Endothelial cell of umbilical vein (primary cell): ENCODE measurements at regions not wholly inside any gene's neighbourhood (a gene's known extent, or its start where the extent isn't known, plus 50 kb on each side); places are given as distances from the start of the nearest gene placed in this dataset.

Experiments used
- BruUV-seq: library from RNA; stranded (reverse); fragments of 400-500 nt; replicated peaks from 2 replicates; lab custom pipeline; 2021; lab: Mats Ljungman, UMichigan
- CTCF ChIA-PET: fragments of 300-600, 350-600 bp; sonication (Branson Sonifier 250); formaldehyde crosslinking; loops from one replicate; lab custom pipeline; 2021; ENCODE audit warnings: antibody characterized with exemption, inconsistent platforms; lab: Charles Lee
- POLR2A ChIA-PET: fragments of 300-600, 350-600 bp; sonication (Branson Sonifier 250); formaldehyde crosslinking; loops from one replicate; lab custom pipeline; 2021; ENCODE audit warnings: antibody characterized with exemption, inconsistent platforms; lab: Charles Lee
- DNase-seq: peaks from one replicate; pipeline ENCODE4 v3.0.0-alpha.2; 2011; ENCODE audit warnings: low read depth, low spot score
- FAIRE-seq: peaks from 2 replicates; lab custom pipeline; 2011; peaks lifted over from hg19 to GRCh38; lab: Jason Lieb, UNC
- H2AFZ ChIP-seq: 2 replicates; pipeline ENCODE4 v1.6.0; 2012; ENCODE audit warnings: low read depth, low read length, control low read depth, inconsistent platforms
- H3K27ac ChIP-seq: 2 replicates; pipeline ENCODE4 v1.5.1; 2011; ENCODE audit warnings: low read depth, mild to moderate bottlenecking, control low read depth, low read length, moderate library complexity; ENCODE audit not compliant: insufficient read depth
- H3K27me3 ChIP-seq, 2 experiments: 2 replicates each; pipeline versions ENCODE4 v1.6.0 to v1.6.1; 2011; ENCODE audit warnings: low read length in 2 of 2, mixed read lengths in 1 of 2; ENCODE audit not compliant: control insufficient read depth in 2 of 2, insufficient read depth in 2 of 2
- H3K36me3 ChIP-seq, 2 experiments: 2 replicates in 1 of 2; 3 replicates in 1 of 2; pipeline ENCODE4 v1.5.1; 2011; ENCODE audit warnings: low read length in 2 of 2, mild to moderate bottlenecking in 1 of 2, moderate library complexity in 1 of 2; ENCODE audit not compliant: control insufficient read depth in 2 of 2, insufficient read depth in 2 of 2; ENCODE audit errors: extremely low read depth in 1 of 2
- H3K4me1 ChIP-seq: 3 replicates; pipeline ENCODE4 v1.5.1; 2011; ENCODE audit warnings: mild to moderate bottlenecking, low read length; ENCODE audit not compliant: control insufficient read depth, insufficient read depth; ENCODE audit errors: extremely low read depth
- H3K4me2 ChIP-seq: 2 replicates; pipeline ENCODE4 v1.6.1; 2011; ENCODE audit warnings: low read length, control low read depth, mixed read lengths; ENCODE audit not compliant: insufficient read depth
- H3K4me3 ChIP-seq, 3 experiments: fragments of 200-600 bp in 1 of 3; sonication (generic), shearing (Covaris generic) in 1 of 3; replicated peaks in 1 of 3; 2 replicates each; pipeline ENCODE4 v1.5.1; 2011 to 2016; ENCODE audit warnings: control low read depth in 3 of 3, low read length in 3 of 3, mild to moderate bottlenecking in 2 of 3, inconsistent platforms in 1 of 3, low read depth in 1 of 3, moderate library complexity in 1 of 3; ENCODE audit not compliant: insufficient read depth in 1 of 3
- H3K79me2 ChIP-seq: 2 replicates; pipeline ENCODE4 v1.6.0; 2012; ENCODE audit warnings: low read length, inconsistent platforms; ENCODE audit not compliant: control insufficient read depth, insufficient read depth
- H3K9ac ChIP-seq: replicated peaks from 2 replicates; pipeline ENCODE3; 2011; ENCODE audit warnings: low read length, control low read depth; ENCODE audit not compliant: insufficient read depth; ENCODE audit errors: extremely low read depth
- H3K9me1 ChIP-seq: replicated peaks from 3 replicates; pipeline ENCODE4 v1.6.0; 2011; ENCODE audit warnings: mild to moderate bottlenecking, low read length; ENCODE audit not compliant: control insufficient read depth, insufficient read depth; ENCODE audit errors: extremely low read depth
- H3K9me3 ChIP-seq: replicated peaks from 2 replicates; pipeline ENCODE4 v1.5.1; 2012; ENCODE audit warnings: low read length, inconsistent platforms; ENCODE audit not compliant: control insufficient read depth, insufficient read depth
- H4K20me1 ChIP-seq: replicated peaks from 2 replicates; pipeline ENCODE3; 2011; ENCODE audit warnings: mild to moderate bottlenecking, low read length; ENCODE audit not compliant: control insufficient read depth, insufficient read depth; ENCODE audit errors: extremely low read depth
- EZH2 ChIP-seq: IDR thresholded peaks from 2 replicates; pipeline ENCODE4 v1.6.1; 2012; ENCODE audit warnings: borderline replicate concordance, low read depth, mild to moderate bottlenecking, moderate library complexity, low read length, inconsistent platforms; ENCODE audit not compliant: severe bottlenecking
- FOS ChIP-seq: IDR thresholded peaks from 2 replicates; pipeline ENCODE4 v1.6.1; 2011; ENCODE audit warnings: mild to moderate bottlenecking, low read length, moderate library complexity, borderline replicate concordance; ENCODE audit not compliant: insufficient read depth
- GATA2 ChIP-seq: IDR thresholded peaks from 2 replicates; pipeline ENCODE4 v1.7.0; 2011; ENCODE audit warnings: low read depth, mild to moderate bottlenecking, moderate library complexity, mixed read lengths, low read length; ENCODE audit not compliant: insufficient read length, insufficient read depth
- JUN ChIP-seq: IDR thresholded peaks from 2 replicates; pipeline ENCODE4 v1.6.1; 2011; ENCODE audit warnings: borderline replicate concordance, low read depth; ENCODE audit not compliant: insufficient read length, insufficient read depth
- MYC ChIP-seq: IDR thresholded peaks from one replicate; pipeline ENCODE4 v1.6.1; 2011; ENCODE audit warnings: mild to moderate bottlenecking, low read depth, low read length
- POLR2A ChIP-seq: IDR thresholded peaks from 2 replicates; pipeline ENCODE4 v1.6.1; 2012; ENCODE audit warnings: low read depth, mild to moderate bottlenecking, control low read depth, low read length
- POLR2AphosphoS5 ChIP-seq: IDR thresholded peaks from 2 replicates; pipeline ENCODE4 v1.6.1; 2012; ENCODE audit warnings: low read depth, mild to moderate bottlenecking, control low read depth, low read length, moderate library complexity; ENCODE audit not compliant: insufficient read depth
- dilution Hi-C: fragments of 300-500 bp; cut with MboI; formaldehyde crosslinking; loops from one replicate; pipeline ENCODE4 v1.15.0; 2019; ENCODE audit warnings: low sequenced_read_pairs; ENCODE audit not compliant: extremely low pct_ligation_motif_present
- intact Hi-C: fragments of 100-400 bp; cut with micrococcal nuclease; formaldehyde crosslinking; loops from one replicate; pipeline ENCODE4 v1.10.0; 2022
- TF ChIP-seq, protein P1 (sequence below): IDR thresholded peaks from 2 replicates; pipeline ENCODE4 v1.6.1; 2011; ENCODE audit not compliant: insufficient read depth, insufficient read length
- TF ChIP-seq, protein P2 (sequence below), 2 donors: IDR thresholded peaks; 1 replicate in 1 of 2; 2 replicates in 1 of 2; pipeline ENCODE4 v1.5.1; 2011; ENCODE audit warnings: low read length in 2 of 2, mild to moderate bottlenecking in 2 of 2, moderate library complexity in 2 of 2, control low read depth in 1 of 2, inconsistent platforms in 1 of 2, low read depth in 1 of 2; ENCODE audit not compliant: insufficient read depth in 1 of 2; ENCODE audit errors: extremely low read depth in 1 of 2

DNA sequence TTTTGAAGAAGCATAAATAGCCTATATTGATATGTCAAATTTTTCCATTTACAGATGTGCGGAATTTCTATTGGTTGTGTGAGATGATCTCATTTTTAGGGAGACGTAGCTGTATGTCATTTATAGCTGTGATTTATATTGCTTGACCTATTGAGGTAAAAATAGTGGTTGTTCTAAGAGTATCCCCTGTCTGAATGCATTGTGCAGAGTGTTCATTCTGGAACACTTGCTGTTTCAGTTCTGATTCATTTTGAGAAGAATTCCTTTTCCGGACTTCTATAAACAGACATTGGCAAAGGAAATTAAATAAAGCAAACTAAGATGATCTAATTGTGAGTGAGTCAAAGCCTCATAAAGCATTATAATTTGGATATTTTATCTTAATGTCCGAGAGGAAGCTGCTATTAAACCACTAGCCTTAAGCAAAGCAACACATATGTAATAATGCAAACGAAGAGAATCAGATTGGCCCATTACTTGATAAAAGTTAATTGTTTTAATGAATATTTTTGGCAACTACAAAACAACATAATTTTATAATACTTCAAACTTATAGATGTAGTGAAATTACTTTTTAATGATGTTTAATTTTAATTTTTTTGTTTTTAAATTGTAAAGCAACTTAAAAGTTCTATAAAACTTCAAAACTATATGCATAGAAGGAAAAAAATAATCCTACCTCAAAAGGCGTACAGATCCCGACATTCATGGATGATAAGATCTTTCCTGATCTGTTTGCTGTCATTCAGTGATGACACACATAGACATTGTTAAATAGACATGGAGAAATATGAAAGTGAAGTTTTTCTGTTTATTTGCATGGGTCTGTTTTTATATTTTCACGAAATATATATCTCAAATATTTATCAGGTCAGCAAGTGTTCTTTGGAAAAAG lies 942.6 kb upstream of the SLC10A2 start:
- dilution Hi-C loops, result no loop called here

DNA sequence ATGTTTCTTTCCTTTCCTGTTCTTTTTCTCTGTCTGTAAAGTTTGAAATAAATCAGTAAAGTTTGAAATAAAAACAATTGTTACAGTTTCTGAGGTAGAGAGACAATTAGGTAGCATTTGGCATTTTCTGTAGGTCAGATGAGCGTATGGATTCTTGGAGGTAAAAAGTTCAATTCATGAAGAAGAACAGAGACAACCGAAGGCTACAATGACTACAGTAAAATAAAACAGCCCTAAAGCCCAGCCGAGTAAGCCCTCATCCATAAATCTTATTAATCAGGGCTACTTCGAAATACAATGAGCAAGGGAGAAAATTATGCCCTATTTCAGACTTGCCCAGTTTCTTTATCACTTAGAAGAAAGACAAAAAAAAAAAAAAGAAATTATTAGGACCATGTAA lies 941.9 kb upstream of the SLC10A2 start:
- intact Hi-C loops, result loop anchor here (1.0 to 5.0 kb wide), 8 partner anchors 8 to 1189 kb away; no protein-coding TSS in a partner anchor
- BruUV-seq, result TSS peak; percentile 92
- no peak for TF ChIP-seq POLR2A
- no peak for TF ChIP-seq POLR2AphosphoS5
- no peak for TF ChIP-seq MYC
- TF ChIP-seq GATA2, result no peak
- TF ChIP-seq, protein P1, sequence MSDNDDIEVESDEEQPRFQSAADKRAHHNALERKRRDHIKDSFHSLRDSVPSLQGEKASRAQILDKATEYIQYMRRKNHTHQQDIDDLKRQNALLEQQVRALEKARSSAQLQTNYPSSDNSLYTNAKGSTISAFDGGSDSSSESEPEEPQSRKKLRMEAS, result no peak
- TF ChIP-seq, protein P2, sequence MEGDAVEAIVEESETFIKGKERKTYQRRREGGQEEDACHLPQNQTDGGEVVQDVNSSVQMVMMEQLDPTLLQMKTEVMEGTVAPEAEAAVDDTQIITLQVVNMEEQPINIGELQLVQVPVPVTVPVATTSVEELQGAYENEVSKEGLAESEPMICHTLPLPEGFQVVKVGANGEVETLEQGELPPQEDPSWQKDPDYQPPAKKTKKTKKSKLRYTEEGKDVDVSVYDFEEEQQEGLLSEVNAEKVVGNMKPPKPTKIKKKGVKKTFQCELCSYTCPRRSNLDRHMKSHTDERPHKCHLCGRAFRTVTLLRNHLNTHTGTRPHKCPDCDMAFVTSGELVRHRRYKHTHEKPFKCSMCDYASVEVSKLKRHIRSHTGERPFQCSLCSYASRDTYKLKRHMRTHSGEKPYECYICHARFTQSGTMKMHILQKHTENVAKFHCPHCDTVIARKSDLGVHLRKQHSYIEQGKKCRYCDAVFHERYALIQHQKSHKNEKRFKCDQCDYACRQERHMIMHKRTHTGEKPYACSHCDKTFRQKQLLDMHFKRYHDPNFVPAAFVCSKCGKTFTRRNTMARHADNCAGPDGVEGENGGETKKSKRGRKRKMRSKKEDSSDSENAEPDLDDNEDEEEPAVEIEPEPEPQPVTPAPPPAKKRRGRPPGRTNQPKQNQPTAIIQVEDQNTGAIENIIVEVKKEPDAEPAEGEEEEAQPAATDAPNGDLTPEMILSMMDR (IDR thresholded peaks at IDR 0.05; ENCODE audit: extremely low read depth in 1 of 2, insufficient read depth in 1 of 2, low read depth in 1 of 2, low read length in 2 of 2), result no peak
- TF ChIP-seq FOS, result no peak
- no peak for TF ChIP-seq JUN
- TF ChIP-seq EZH2, result no peak

More for the DNA sequence above, 942.6 kb upstream of the SLC10A2 start:
- FAIRE-seq (peak; percentile 78), DNase-seq (peak; percentile 92)
- no peaks in the 10 kb centered on the region for H3K36me3 ChIP-seq
- H3K4me2 ChIP-seq, result peak overlapping the region; percentile 45
- intact Hi-C loops, result loop anchor here (1.0 to 5.0 kb wide), 8 partner anchors 8 to 1189 kb away; no protein-coding TSS in a partner anchor
- CTCF ChIA-PET, result interaction anchor here (2.2 kb wide), 1 partner anchor 19 kb away, joined by 5 read pairs; no protein-coding TSS in a partner anchor
- H2AFZ ChIP-seq, result no peak overlapping the region
- H3K27ac ChIP-seq, result peak overlapping the region; percentile 87
- peak overlapping the region; percentile 72 for H3K9ac ChIP-seq
- H4K20me1 ChIP-seq, result no peaks in the 10 kb centered on the region
- TSS peak; percentile 99 for BruUV-seq
- no peaks in the 10 kb centered on the region for H3K27me3 ChIP-seq
- H3K9me3 ChIP-seq, result no peaks in the 10 kb centered on the region
- H3K4me1 ChIP-seq, result peaks cover 28% of the 10 kb centered on the region
- H3K9me1 ChIP-seq, result no peaks in the 10 kb centered on the region
- POLR2A ChIA-PET, result no interaction called here
- no peaks in the 10 kb centered on the region for H3K79me2 ChIP-seq
- TF ChIP-seq JUN (peak; percentile 87), GATA2 (no peak), FOS (peak; percentile 87), MYC (no peak)
- H3K4me3 ChIP-seq, result no peak overlapping the region

More for the DNA sequence above, 941.9 kb upstream of the SLC10A2 start:
- Histone ChIP-seq H3K27me3 (no peaks in the 10 kb centered on the region), H3K4me3 (no peak overlapping the region), H3K9ac (peak overlapping the region; percentile 72), H3K9me1 (no peaks in the 10 kb centered on the region), H4K20me1 (no peaks in the 10 kb centered on the region), H3K36me3 (no peaks in the 10 kb centered on the region), H3K79me2 (no peaks in the 10 kb centered on the region), H3K4me1 (peaks cover 28% of the 10 kb centered on the region), H3K4me2 (peak overlapping the region; percentile 45), H2AFZ (peak overlapping the region; percentile 14), H3K9me3 (no peaks in the 10 kb centered on the region), H3K27ac (peak overlapping the region; percentile 87)
- no peak for FAIRE-seq
- dilution Hi-C loops, result no loop called here
- no peak for DNase-seq
- ChIA-PET POLR2A (no interaction called here), CTCF (interaction anchor here (2.2 kb wide), 1 partner anchor 18 kb away, joined by 5 read pairs; no protein-coding TSS in a partner anchor)
